GM23338 (cell line): ENCODE measurements at regions not wholly inside any gene's neighbourhood (a gene's known extent, or its start where the extent isn't known, plus 50 kb on each side); places are given as distances from the start of the nearest gene placed in this dataset.

Source experiments
- ATAC-seq: fragments of 200-7000 bp; cut with Tn5 transposase; 3 replicates; pipeline ENCODE4 v1.9.1; 2020
- DNase-seq: peaks from one replicate; pipeline ENCODE4 v3.0.0-alpha.2; 2015; ENCODE audit warnings: low spot score
- H2AFZ ChIP-seq: fragments of 200-600 bp; sonication (generic); 2 replicates; pipeline ENCODE4 v1.8.0; 2016; ENCODE audit warnings: antibody characterized with exemption, mild to moderate bottlenecking, moderate library complexity
- H3F3A ChIP-seq: fragments of 200-600 bp; sonication (generic); replicated peaks from 2 replicates; pipeline ENCODE4 v1.8.0; 2017; ENCODE audit warnings: antibody characterized with exemption, mixed run types, low read depth
- H3K27ac ChIP-seq: fragments of 200-600 bp; sonication (generic); 2 replicates; pipeline ENCODE4 v1.6.1; 2016; ENCODE audit warnings: low read depth
- H3K27me3 ChIP-seq: fragments of 200-600 bp; sonication (generic); 2 replicates; pipeline ENCODE4 v1.8.0; 2016; ENCODE audit warnings: mild to moderate bottlenecking, mixed run types, moderate library complexity; ENCODE audit not compliant: insufficient read depth
- H3K36me3 ChIP-seq: fragments of 200-600 bp; sonication (generic); 2 replicates; pipeline ENCODE4 v1.8.0; 2016; ENCODE audit warnings: mild to moderate bottlenecking; ENCODE audit not compliant: insufficient read depth
- H3K4me1 ChIP-seq: fragments of 200-600 bp; sonication (generic); 2 replicates; pipeline ENCODE4 v1.8.0; 2016; ENCODE audit warnings: mild to moderate bottlenecking, moderate library complexity; ENCODE audit not compliant: insufficient read depth
- H3K4me2 ChIP-seq: fragments of 200-600 bp; sonication (generic); 2 replicates; pipeline ENCODE4 v1.7.1; 2017; ENCODE audit warnings: mixed run types
- H3K4me3 ChIP-seq: fragments of 200-600 bp; sonication (generic); 2 replicates; pipeline ENCODE4 v1.6.1; 2016; ENCODE audit warnings: mixed run types
- H3K79me2 ChIP-seq: fragments of 200-600 bp; sonication (generic); replicated peaks from 2 replicates; pipeline ENCODE4 v1.8.0; 2017; ENCODE audit warnings: mild to moderate bottlenecking; ENCODE audit not compliant: insufficient read depth
- H3K9me2 ChIP-seq: fragments of 200-600 bp; sonication (generic); 2 replicates; pipeline ENCODE4 v1.8.0; 2017; ENCODE audit not compliant: insufficient read depth
- H4K20me1 ChIP-seq: fragments of 200-600 bp; sonication (generic); replicated peaks from 2 replicates; pipeline ENCODE4 v1.8.0; 2017; ENCODE audit warnings: mild to moderate bottlenecking; ENCODE audit not compliant: insufficient read depth
- H3K27ac Mint-ChIP-seq: 2 replicates; pipeline ENCODE4 v1.8.0; 2020; ENCODE audit warnings: inconsistent platforms, mild to moderate bottlenecking, moderate library complexity, mixed read lengths
- H3K27me3 Mint-ChIP-seq: 3 replicates; pipeline ENCODE4 v1.8.0; 2022; ENCODE audit warnings: low read depth, mild to moderate bottlenecking, moderate library complexity, mixed read lengths, inconsistent platforms; ENCODE audit not compliant: insufficient read depth, poor library complexity
- H3K36me3 Mint-ChIP-seq: 3 replicates; pipeline ENCODE4 v1.8.0; 2021; ENCODE audit warnings: low read depth, mild to moderate bottlenecking, inconsistent platforms, moderate library complexity, mixed read lengths
- H3K4me1 Mint-ChIP-seq: 3 replicates; pipeline ENCODE4 v1.8.0; 2020; ENCODE audit warnings: mild to moderate bottlenecking, inconsistent platforms, mixed read lengths
- H3K4me3 Mint-ChIP-seq: 3 replicates; pipeline ENCODE4 v1.8.0; 2021; ENCODE audit warnings: moderate library complexity, mild to moderate bottlenecking, inconsistent platforms, mixed read lengths
- H3K9me3 Mint-ChIP-seq: 3 replicates; pipeline ENCODE4 v1.8.0; 2020; ENCODE audit warnings: moderate library complexity, mild to moderate bottlenecking, inconsistent platforms, mixed read lengths
- CTCF ChIP-seq, 2 experiments: fragments of 200-600 bp in 1 of 2; sonication (generic) in 1 of 2; conservative IDR thresholded peaks; 2 replicates each; pipeline versions ENCODE4 v1.5.1 to v1.6.1; 2016 to 2017; ENCODE audit warnings: antibody characterized with exemption in 2 of 2, low read depth in 2 of 2, mild to moderate bottlenecking in 2 of 2, moderate library complexity in 1 of 2
- ETS1 ChIP-seq: IDR thresholded peaks from 2 replicates; pipeline ENCODE4 v1.6.1; 2016; ENCODE audit warnings: antibody characterized with exemption
- EZH2phosphoT487 ChIP-seq: fragments of 200-600 bp; sonication (generic); IDR thresholded peaks from one replicate; pipeline ENCODE4 v1.8.1; 2018; ENCODE audit warnings: antibody characterized with exemption; ENCODE audit not compliant: unreplicated experiment
- JUNB ChIP-seq: IDR thresholded peaks from one replicate; pipeline ENCODE4 v1.6.1; 2016; ENCODE audit warnings: antibody characterized with exemption; ENCODE audit not compliant: unreplicated experiment
- NANOG ChIP-seq: IDR thresholded peaks from 2 replicates; pipeline ENCODE4 v1.6.1; 2016; ENCODE audit warnings: antibody characterized with exemption, borderline replicate concordance
- POLR2AphosphoS5 ChIP-seq: IDR thresholded peaks from 2 replicates; pipeline ENCODE4 v1.6.1; 2016; ENCODE audit warnings: antibody characterized with exemption, low read depth
- ZNF331 ChIP-seq: fragments of 250-450 bp; sonication (Bioruptor Pico); IDR thresholded peaks from 2 replicates; pipeline ENCODE4 v1.5.0; 2020; ENCODE audit warnings: low read depth, mild to moderate bottlenecking, moderate library complexity
- ZNF462 ChIP-seq: fragments of 250-450 bp; sonication (Bioruptor Pico); IDR thresholded peaks from 2 replicates; pipeline ENCODE4 v1.5.0; 2020; ENCODE audit warnings: mild to moderate bottlenecking, moderate library complexity

- TF ChIP-seq ETS1: no peak
- TF ChIP-seq ZNF462: no peak
Measured at GRCh38 chr12:28121433-28121832, 68.8 kb upstream of the CCDC91 start (continued).

- Mint-ChIP-seq H3K27me3 (peaks cover 3% of the 10 kb centered on the region), H3K36me3 (no peaks in the 10 kb centered on the region), H3K4me3 (no peak overlapping the region), H3K4me1 (no peaks in the 10 kb centered on the region), H3K27ac (no peak overlapping the region), H3K9me3 (no peaks in the 10 kb centered on the region)
- Histone ChIP-seq H3K79me2 (no peaks in the 10 kb centered on the region), H4K20me1 (no peaks in the 10 kb centered on the region), H3K36me3 (no peaks in the 10 kb centered on the region), H3K4me3 (no peak overlapping the region), H2AFZ (no peak overlapping the region), H3K4me1 (no peaks in the 10 kb centered on the region), H3K9me2 (0 out of 2 replicates have a peak, but pooled peaks cover 3% of the 10 kb centered on the region), H3K27ac (no peak overlapping the region), H3K27me3 (no peaks in the 10 kb centered on the region), H3K4me2 (no peak overlapping the region), H3F3A (no peaks in the 10 kb centered on the region)
- ATAC-seq (no peak), DNase-seq (no peak)
- TF ChIP-seq CTCF (conservative IDR thresholded peaks at IDR 0.05; ENCODE audit: low read depth in 2 of 2): no peak
- no peak for TF ChIP-seq ETS1
- no peak for TF ChIP-seq POLR2AphosphoS5
- TF ChIP-seq JUNB: no peak
- no peak for TF ChIP-seq NANOG
- TF ChIP-seq EZH2phosphoT487: no peak
- no peak for TF ChIP-seq ZNF331 (CRISPR knock-in tag)
Measured at GRCh38 chr12:28121899-28122655, 68.2 kb upstream of the CCDC91 start.
